ENCODE measurements at regions not wholly inside any gene's neighbourhood (a gene's known extent, or its start where the extent isn't known, plus 50 kb on each side); places are given as distances from the start of the nearest gene placed in this dataset.

GRCh38 chr1:88530246-88530645 lies 153.8 kb upstream of the PKN2 start:
- TF ChIP-seq EP300 (IDR thresholded peaks at IDR 0.05): no peak
- TF ChIP-seq CTCF (IDR thresholded peaks at IDR 0.05): no peak
